ENCODE measurements at regions not wholly inside any gene's neighbourhood (a gene's known extent, or its start where the extent isn't known, plus 50 kb on each side); places are given as distances from the start of the nearest gene placed in this dataset.

DNA sequence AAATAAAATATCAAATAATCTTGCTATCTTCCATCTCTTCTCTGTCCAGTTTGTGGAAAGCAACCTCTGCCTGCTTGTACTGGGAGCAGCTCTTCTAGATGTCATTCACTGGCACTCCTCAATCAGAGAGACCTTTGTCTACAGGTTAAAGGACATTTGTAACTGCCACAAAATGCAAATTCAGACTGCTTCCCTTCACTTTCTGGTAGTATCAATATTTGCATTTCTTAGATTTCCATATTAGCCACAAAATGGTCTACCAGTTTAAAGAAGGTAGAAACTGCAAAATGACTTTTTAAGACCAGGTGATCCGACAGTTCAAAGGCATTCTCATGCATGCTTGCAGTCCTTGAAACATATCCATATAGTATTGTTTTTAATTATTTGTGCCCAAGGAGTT lies 51.7 kb upstream of the RCN1 start:
- DNase-seq (ENCODE audit: extremely low read depth, low read depth) = no peak

DNA sequence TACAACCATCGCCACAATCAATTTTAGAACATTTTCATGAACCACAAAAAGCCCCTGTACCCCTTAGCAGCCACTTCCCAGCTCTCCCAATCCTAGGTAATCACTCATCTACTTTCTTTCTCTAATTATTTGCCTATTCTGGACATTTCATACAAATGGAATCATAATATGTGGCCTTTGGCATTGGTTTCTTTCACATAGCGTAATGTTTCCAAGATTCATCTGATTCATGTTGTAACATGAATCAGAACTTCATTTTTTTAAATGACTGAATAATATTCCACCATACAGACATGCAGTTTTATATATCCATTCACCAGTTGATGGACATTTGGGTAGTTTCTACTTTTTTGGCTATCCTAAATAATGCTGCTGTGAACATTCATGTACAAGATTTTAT lies 56.2 kb upstream of the RCN1 start:
- no peak for DNase-seq (ENCODE audit: extremely low read depth, low read depth)

DNA sequence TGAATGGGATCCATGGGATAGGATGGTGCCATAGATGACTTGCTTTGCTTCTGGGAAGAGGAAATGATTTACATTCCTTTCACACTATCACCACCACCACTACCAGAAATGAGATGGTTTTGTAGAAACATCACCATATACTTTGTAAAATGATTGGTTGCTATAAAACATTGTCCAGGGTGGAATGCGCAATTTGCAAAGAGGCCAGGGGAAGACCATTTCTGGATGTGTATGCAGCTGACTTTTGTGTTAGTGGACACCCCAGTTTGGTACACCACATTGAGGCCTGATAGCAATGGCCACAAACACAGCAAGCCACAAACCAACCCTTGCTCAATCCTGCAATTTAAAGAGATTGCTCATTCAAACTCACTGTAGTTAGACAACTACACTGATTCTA lies 56.7 kb upstream of the RCN1 start:
- DNase-seq (ENCODE audit: extremely low read depth, low read depth) = no peak

DNA sequence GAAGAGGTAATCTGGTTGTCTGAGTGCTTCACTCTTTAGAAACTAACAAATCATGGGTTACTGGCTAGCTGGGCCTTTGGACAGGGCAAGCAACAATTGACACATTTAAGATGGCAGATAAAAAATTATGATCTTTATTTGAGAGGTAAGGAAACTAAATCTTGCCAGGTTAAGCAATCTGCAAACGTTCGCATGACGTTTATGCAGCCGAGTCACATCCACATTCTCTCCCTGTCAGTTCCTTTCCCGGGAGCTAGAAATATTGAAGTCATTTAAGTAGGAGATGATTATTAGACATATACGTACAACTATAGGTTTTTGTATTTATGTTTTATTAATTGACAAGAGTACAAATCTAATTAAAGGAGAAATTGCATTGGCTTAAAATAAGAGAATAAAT lies 57.4 kb upstream of the RCN1 start:
- DNase-seq (ENCODE audit: extremely low read depth, low read depth) = no peak

DNA sequence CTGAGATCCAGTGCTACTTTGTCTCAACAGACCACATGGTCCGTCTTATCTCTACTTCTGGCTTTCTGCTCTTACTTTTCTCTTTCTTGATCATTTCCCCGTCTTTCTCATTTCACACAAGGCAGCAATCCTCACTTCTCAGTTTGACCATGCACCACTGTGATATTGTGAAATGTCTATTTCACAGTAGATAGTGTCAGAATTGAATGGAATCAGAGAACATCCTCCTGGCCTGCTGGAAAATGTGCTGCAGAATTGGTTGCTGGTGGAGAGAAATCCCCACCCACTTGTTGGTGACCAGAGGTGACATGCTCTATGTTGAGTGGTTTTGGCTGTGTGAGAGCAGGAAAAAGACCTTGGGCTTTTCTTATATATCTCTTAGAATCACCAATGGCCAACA lies 57.8 kb upstream of the RCN1 start:
- no peak for DNase-seq (ENCODE audit: extremely low read depth, low read depth)

DNA sequence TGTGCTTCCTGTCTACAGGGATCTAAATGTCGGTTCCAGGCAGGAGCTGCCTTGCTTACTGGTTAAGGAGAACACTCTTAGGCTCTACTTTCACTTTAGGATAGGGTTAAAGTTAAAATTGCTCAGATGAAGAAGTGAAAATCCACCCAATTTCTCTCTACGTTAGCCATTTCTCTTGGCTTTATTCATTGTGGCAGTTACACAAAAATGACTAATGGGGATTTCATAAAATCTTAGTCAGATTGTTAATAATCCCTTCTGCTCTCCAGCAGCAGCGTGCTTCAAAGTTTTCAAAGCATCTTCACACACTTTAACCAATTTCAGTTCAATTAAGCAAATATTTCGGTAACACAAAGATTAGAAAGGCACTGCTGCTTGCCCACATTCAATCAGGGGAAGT lies 58.4 kb upstream of the RCN1 start:
- no peak for DNase-seq (ENCODE audit: extremely low read depth, low read depth)

DNA sequence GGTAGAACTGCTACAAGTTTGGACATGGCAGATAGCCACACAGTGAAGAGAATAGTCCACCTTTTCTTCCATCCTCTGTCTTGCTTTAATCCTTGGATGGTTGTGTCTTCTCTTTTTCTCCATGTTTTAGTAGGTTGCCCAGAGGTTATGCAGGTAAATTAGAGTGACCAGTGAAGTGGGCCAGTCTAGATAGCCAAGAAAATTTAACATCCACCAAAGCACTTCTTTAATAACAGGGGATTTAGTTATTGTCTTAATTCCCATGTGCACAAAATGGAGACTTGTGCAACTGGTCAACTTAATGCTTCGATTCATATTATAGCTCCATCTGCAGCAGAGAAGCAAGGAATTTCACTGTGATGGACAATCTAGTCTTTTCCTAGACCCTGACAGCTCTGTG lies 58.8 kb upstream of the RCN1 start:
- no peak for DNase-seq (ENCODE audit: extremely low read depth, low read depth)

DNA sequence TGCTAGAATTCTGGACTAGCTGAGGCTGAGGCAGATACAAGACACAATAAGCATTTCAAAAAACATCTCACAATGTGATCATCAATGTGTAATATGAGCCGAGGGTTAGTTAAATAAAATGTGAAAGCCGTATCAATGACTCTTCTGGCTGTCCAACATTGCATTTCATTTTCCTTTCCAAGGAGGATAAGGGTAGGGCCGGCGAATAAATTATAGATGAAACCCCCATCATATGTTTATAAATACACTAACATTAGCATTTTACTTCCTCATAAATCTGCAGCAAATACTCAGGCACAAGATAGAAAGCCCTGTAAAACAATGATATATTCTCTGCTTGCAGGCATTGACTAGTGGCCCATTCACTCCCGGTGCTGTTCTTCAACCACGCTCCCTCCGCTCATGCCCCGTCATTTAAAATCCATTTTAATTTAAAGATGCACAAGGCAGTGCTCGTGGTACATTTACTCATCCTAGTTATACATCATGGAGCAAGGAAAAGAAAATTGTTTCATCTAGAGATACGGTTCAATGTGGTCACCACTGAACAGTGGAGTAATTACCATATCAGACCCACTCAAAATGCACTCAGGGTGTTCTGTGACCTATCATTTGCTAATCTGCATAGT lies 59.9 kb upstream of the RCN1 start:
- DNase-seq (ENCODE audit: extremely low read depth, low read depth) = no peak

DNA sequence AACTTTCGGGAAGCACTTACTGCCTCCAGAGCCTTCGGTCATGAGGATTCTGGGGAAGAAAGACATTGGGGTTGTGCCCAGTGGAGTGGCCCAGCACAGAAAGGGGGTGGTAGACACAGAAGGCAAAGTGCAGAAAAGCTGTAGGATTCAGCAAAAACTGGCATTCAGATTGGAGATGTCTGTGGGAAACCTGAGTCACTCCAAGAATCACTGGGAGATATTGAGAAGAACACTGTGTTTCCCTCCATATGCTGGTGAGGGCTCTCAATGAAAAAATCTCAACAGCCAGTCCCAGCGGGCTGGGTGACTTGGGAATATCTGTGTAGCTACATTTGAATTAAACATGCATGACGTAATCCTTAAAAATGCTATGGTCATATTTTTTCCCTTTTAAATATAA lies 61.2 kb upstream of the RCN1 start:
- DNase-seq (ENCODE audit: extremely low read depth, low read depth) = no peak

DNA sequence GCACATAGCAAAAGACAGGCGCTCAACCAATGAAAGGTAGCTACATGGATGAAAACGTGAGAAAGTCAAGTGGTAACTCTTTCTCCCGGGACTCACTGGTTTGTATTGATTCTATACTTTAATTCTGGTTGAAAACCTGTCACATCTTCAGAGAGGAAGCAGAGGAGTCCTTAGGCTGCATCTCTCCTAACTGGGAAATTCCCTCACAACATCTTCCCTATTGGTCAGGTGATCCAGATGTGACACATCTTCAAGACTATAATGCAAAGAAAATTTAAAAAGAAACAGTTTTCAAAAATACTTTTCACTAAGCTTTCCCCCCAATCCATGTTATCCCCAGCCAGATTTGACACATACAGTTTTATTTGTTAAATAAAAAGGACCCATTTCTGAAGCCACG lies 62.7 kb upstream of the RCN1 start:
- no peak for DNase-seq (ENCODE audit: extremely low read depth, low read depth)

DNA sequence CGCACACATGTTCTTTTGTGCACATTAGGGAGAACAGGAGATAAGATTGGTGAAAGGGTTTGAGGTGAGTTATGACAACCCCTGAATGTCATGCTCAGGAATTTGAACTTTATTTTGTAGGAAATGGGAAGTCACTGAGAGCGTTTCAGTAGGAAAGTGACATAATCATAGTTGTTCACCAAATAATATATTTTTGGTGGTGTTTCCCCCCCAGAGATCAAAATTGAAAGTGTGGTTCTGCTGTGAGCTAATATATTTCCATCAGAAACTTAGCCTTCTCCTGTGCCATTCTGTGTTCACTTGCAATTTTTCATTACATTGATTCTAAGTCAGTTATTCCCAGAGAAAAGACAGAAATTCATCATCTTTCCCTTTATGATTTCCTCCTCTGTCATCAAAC lies 64.1 kb upstream of the RCN1 start:
- DNase-seq (ENCODE audit: extremely low read depth, low read depth) = no peak

DNA sequence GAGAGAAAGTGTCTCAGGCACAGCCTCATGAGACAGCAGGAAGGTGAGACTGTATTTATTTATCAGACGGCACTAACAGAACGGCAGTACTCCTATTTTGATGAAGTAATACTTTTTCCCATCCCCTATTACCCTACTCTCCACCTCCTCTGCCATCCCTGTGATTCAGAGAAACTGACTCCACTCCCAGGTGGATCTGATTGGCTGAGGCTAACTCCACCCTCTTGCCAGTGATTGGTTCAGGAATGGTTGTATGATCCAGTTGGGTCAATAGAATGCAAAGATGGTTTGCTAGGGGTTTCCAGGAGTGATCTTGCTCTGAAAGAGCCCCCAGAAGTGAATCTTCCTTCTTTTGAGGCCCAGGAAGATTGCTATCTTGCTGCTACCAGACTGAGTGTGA lies 65.9 kb upstream of the RCN1 start:
- no peak for DNase-seq (ENCODE audit: extremely low read depth, low read depth)

DNA sequence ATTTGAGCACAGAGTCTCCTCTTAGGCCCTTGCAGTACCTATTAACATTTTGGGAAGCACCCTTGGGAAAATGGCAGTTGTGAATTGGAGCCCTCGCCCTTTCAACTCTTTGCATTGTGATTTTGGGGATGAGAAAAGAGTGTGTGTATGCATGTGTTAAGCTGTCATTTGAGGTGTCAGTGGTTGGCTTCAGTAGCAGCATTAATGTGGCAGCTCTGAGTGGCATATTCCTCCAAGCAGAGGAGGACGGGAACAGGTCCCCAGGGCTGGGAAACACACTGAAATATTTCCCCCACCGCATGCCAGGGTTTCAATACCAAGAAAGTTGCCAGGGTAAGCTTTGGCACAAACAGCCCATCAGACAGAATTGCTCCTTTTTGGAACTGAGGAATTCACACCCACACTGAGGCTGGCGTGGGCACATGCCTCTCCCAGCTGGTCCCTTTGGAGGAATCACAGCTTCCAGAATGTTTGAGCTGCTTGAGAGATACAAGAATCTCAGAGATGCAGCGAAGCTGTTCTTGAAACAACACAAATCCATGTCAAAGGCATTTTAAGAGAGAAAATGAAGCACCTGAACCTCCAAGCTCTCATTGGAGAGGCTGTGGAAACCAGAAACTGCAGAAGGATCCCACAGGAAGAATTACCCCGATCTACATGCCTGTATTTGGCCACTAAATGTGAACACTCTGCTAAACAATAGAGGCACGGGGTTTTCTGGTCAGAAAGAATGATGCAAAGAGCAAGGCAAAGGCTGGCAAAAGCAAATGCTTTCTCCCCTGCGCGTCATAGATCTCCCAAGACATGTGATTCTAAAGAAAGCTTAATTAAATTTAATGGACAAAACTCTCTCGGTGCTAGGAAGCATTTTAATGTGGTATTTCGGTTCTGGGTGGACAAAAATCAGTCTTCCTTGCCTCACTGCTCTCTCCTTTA lies 67.2 kb upstream of the RCN1 start:
- no peak for DNase-seq (ENCODE audit: extremely low read depth, low read depth)

DNA sequence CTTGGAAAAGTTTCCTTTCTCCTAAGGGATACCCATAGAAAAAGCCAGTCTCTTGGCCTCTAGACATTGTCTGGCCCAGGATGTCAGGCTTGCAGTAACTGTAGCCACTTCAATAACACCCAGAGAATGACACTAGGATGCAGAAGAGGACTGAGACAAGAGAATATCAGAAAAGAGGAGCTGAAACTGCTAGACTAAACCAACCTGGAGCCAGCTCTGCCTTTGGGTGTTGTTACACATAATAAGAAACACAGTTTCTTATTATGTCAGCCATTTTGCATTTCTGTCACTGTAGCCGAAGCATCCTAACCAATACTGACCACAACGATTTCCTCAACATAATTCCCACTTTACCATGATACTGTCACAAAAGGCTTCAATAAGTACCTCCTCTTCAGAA lies 72.2 kb upstream of the RCN1 start:
- DNase-seq (ENCODE audit: extremely low read depth, low read depth) = no peak

DNA sequence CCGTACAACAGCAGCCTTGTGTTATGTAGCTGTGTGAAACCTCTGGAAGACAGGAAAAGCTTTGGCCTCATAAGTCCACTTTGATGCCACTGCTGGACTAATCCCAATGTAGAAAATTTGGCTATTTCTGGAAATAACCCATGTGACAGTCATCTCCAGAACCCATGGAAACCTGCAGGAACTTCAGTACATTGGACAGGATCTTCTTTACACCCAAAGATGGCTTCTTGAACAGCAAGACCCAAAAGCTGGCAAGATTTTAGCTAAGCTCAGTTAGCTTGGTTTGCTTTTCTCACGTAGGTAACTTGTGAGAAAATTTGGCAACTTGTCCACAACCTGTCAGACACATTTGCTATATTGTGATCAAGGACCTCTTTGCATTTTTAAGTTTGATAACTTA lies 74.8 kb upstream of the RCN1 start:
- no peak for DNase-seq (ENCODE audit: extremely low read depth, low read depth)

DNA sequence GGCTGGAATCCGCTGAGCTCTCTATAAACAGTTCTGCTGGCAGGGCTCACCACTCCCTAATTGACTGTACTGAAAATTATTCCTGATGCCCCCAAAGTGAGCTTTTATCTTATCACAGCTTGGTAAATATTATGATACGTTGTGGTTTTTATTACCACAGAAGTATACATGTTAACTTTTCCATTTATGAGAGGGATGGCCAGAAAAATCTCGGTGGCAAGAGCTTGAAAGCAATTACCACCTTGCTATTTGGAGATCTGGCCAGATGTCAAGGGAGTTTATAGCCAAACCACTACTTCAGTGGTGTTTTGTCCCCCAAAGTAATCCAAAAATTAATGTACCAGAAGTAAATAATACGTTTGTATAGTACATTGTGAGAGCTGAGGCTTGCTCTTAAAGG lies 75.4 kb upstream of the RCN1 start:
- no peak for DNase-seq (ENCODE audit: extremely low read depth, low read depth)

DNA sequence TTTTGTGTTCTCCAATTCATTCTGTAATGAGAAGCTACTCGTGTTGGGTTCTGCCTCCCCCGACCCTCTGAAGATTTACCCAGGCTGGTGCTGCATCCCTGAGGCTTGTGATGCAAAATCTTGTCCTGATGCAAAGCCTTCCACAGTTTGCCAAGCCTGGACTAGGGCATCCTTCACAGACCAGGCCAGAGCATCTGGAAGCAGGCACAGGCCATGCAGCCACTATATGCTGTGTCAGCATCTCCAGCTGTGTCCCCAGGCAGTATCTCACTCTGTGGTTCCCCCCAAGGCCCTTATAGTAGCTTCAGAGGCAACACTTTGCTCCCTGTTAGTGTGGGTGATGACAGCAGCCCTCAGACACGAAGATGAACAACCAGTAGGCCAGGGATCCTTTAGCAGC lies 77.3 kb upstream of the RCN1 start:
- DNase-seq (ENCODE audit: extremely low read depth, low read depth) = no peak

DNA sequence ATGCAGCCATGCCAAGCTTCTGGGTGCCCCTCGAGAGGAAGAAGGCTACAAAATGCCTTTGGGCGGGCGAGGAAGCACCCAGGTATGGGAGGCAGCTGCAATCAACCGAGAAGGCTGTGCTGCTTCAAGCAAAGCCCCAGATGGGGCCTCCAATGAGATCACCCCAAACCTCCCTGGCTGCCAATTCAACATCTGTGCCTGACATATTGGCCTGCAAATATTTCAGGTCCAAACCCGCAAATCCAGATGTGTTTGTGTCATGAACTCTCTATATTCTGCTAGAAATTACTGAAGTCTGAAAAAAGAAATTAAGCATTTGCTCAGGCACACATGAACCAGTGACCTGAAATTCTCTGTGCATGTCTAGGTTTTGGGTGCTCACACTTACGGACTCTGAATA lies 78.8 kb upstream of the RCN1 start:
- DNase-seq (ENCODE audit: extremely low read depth, low read depth) = no peak

DNA sequence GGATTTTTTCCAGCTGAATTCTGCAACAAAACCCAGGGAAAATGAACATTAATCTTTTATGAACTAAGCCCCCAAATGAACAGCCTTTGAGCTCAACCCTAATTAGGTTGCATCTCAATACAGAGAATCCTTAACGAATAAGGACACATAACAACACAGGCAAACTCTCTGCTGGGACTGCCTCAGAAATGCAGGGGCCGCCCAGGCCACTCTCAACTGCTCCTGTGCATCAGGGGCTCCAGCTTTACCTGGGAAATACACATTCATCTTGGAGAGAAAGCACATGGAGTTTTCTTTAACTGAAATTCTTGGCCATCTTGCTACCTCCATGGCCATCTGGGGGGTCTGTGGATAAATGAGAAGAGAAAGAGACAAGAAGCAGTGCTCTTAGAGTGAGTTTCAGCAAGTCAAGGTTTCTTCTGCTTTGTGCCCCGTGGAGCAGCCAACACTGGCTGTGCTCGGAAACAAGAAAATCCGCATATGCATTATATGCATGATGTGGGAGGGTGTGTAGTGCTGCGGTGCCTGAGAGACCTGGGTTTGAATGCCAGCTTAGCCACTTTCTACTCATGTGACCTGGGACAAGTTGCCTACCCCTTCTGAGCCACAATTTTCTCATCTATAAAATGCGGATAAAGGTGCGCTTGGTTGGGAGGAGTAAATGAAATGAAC lies 81.9 kb upstream of the RCN1 start:
- no peak for DNase-seq (ENCODE audit: extremely low read depth, low read depth)

DNA sequence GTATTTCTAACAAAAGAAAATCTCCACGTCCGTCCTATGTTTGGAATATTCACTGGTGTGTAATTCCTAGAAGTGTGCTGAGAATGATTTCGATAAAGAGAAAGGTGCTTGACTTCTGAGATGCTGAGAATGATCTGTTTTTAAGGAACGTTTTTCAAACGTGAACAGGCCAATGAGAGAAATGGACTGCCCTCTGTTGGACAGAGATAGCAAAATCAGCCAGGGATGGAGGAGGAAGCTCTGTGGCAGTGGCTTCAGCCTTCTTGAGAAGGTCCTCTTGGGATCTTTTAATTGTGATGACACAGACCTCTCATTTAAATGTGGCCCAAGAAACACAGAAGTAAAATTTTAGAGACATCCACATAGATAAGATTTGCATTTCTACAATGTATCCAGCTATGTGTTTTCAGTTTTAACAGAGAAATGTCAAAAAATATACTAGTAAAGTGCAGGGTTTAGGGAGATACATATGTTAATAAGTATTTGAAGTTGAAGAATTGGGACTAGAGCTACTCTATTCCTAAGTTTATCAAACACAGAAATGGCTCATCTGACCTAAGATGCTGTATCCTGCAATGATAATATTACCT lies 84.0 kb upstream of the RCN1 start:
- DNase-seq (ENCODE audit: extremely low read depth, low read depth) = peak; percentile 29

DNA sequence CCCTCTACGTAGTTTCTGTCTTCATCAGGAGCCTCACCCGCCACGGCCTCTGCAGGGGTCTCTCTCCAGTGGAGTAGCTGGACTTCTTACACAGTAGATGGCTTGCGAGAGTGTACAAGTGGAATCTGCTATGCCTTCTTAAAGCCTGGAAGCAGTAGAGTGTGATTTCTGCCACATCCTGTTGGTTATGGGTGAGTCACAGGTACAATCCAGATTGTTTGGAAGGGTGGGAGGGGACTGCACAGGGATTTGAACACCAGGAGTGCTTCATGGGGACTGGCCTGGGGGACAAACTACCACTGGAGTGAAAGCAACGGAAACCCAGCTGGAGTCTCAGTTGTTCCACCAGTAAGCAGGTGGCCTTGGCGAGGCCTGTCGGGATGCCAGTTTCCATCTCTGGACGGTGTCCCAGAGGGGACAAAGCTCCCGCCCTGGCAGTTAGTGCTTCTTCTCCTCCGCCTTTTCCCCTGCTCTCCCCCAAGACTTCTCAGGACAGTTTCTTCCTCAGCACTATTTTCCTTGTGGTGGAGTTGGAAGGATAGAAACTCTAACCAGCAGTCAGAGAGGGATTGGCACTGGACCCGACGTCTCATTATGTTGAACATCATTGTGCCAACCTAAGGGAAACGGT lies 85.0 kb upstream of the RCN1 start:
- no peak for DNase-seq (ENCODE audit: extremely low read depth, low read depth)

All from NCI-H460 (cell line).